Tibial artery (tissue), 4 donors: ENCODE measurements at regions not wholly inside any gene's neighbourhood (a gene's known extent, or its start where the extent isn't known, plus 50 kb on each side); places are given as distances from the start of the nearest gene placed in this dataset.

Experiments used
- DNase-seq, 2 donors: peaks; one replicate each; pipeline ENCODE4 v3.0.0-alpha.2; 2019
- H3K27ac ChIP-seq, 2 donors: fragments of 200-600 bp; sonication (generic) in 1 of 2; 1 replicate in 1 of 2; 2 replicates in 1 of 2; pipeline ENCODE4 v1.5.1; 2018 to 2019; ENCODE audit warnings: mild to moderate bottlenecking in 1 of 2
- H3K27me3 ChIP-seq, 2 donors: fragments of 200-600 bp; sonication (generic) in 1 of 2; one replicate each; pipeline versions ENCODE4 v1.5.1 to v1.6.0; 2016 to 2019
- H3K36me3 ChIP-seq, 3 donors: fragments of 200-600 bp; sonication (generic) in 2 of 3; one replicate each; pipeline ENCODE4 v1.5.1; 2016 to 2019; ENCODE audit warnings: mild to moderate bottlenecking in 2 of 3
- H3K4me1 ChIP-seq, 4 donors: fragments of 200-600 bp; sonication (generic) in 2 of 4; 1 replicate in 3 of 4; 2 replicates in 1 of 4; pipeline ENCODE4 v1.5.1; 2016 to 2019
- H3K4me3 ChIP-seq, 2 donors: fragments of 200-600 bp; sonication (generic) in 1 of 2; 1 replicate in 1 of 2; 2 replicates in 1 of 2; pipeline ENCODE4 v1.5.1; 2018 to 2019; ENCODE audit warnings: mild to moderate bottlenecking in 2 of 2
- H3K9me3 ChIP-seq, 3 donors: fragments of 200-600 bp; sonication (generic) in 1 of 3; one replicate each; pipeline ENCODE4 v1.5.1; 2016 to 2019
- CTCF ChIP-seq, 2 experiments: fragments of 200-600 bp in 1 of 2; fragments of 450-650 bp in 1 of 2; IDR thresholded peaks; one replicate each; pipeline ENCODE4 v1.5.1; 2017 to 2019; ENCODE audit warnings: antibody characterized with exemption in 2 of 2, mild to moderate bottlenecking in 1 of 2, moderate library complexity in 1 of 2
- intact Hi-C: fragments of 100-400 bp; cut with DNase I; formaldehyde crosslinking; loops from one replicate; pipeline ENCODE4 v1.15.0; 2023; ENCODE audit warnings: low total_unique reads

- no peak overlapping the region for H3K27ac ChIP-seq
- no peak for DNase-seq
- no peaks in the 10 kb centered on the region for H3K27me3 ChIP-seq
- no peak for TF ChIP-seq CTCF (IDR thresholded peaks at IDR 0.05)
- no peak overlapping the region for H3K4me3 ChIP-seq
- intact Hi-C loops, result no loop called here
- H3K9me3 ChIP-seq, result no peaks in the 10 kb centered on the region
- H3K4me1 ChIP-seq, result no peaks in the 10 kb centered on the region
- H3K36me3 ChIP-seq, result no peaks in the 10 kb centered on the region
These were observed 1472.8 kb downstream of the PCDH7 start for GRCh38 chr4:32192991-32193390.

GRCh38 chr4:32196950-32197688, 1477.0 kb downstream of the PCDH7 start:
- DNase-seq, result no peak
- H3K4me3 ChIP-seq, result no peak overlapping the region
- no peak for TF ChIP-seq CTCF (IDR thresholded peaks at IDR 0.05)
- H3K36me3 ChIP-seq, result no peaks in the 10 kb centered on the region
- H3K27ac ChIP-seq, result no peak overlapping the region
- intact Hi-C loops, result no loop called here
- no peaks in the 10 kb centered on the region for H3K9me3 ChIP-seq
- no peaks in the 10 kb centered on the region for H3K27me3 ChIP-seq
- no peaks in the 10 kb centered on the region for H3K4me1 ChIP-seq

- Histone ChIP-seq H3K9me3 (no peaks in the 10 kb centered on the region), H3K4me1 (no peaks in the 10 kb centered on the region), H3K27me3 (no peaks in the 10 kb centered on the region), H3K4me3 (no peak overlapping the region), H3K27ac (no peak overlapping the region), H3K36me3 (no peaks in the 10 kb centered on the region)
- no peak for DNase-seq
- TF ChIP-seq CTCF (IDR thresholded peaks at IDR 0.05), result no peak
- intact Hi-C loops, result no loop called here
These were observed 1479.5 kb downstream of the PCDH7 start for GRCh38 chr4:32199639-32200038.

GRCh38 chr4:32203340-32203739, 1483.2 kb downstream of the PCDH7 start:
- Histone ChIP-seq H3K36me3 (no peaks in the 10 kb centered on the region), H3K27ac (no peak overlapping the region), H3K9me3 (peaks cover 0 to 8% (median 0%) of the 10 kb centered on the region in 3 donors), H3K4me1 (no peaks in the 10 kb centered on the region), H3K4me3 (no peak overlapping the region), H3K27me3 (no peaks in the 10 kb centered on the region)
- intact Hi-C loops, result no loop called here
- no peak for DNase-seq
- no peak for TF ChIP-seq CTCF (IDR thresholded peaks at IDR 0.05)

- no peak for DNase-seq
- H3K27me3 ChIP-seq, result no peaks in the 10 kb centered on the region
- no peak overlapping the region for H3K27ac ChIP-seq
- H3K36me3 ChIP-seq, result no peaks in the 10 kb centered on the region
- intact Hi-C loops, result no loop called here
- no peak overlapping the region for H3K4me3 ChIP-seq
- TF ChIP-seq CTCF (IDR thresholded peaks at IDR 0.05), result no peak
- no peaks in the 10 kb centered on the region for H3K4me1 ChIP-seq
- H3K9me3 ChIP-seq, result peaks cover 0 to 8% (median 0%) of the 10 kb centered on the region in 3 donors
These were observed 1486.6 kb downstream of the PCDH7 start for GRCh38 chr4:32206756-32207155.
